ENCODE measurements at regions not wholly inside any gene's neighbourhood (a gene's known extent, or its start where the extent isn't known, plus 50 kb on each side); places are given as distances from the start of the nearest gene placed in this dataset.

DNA sequence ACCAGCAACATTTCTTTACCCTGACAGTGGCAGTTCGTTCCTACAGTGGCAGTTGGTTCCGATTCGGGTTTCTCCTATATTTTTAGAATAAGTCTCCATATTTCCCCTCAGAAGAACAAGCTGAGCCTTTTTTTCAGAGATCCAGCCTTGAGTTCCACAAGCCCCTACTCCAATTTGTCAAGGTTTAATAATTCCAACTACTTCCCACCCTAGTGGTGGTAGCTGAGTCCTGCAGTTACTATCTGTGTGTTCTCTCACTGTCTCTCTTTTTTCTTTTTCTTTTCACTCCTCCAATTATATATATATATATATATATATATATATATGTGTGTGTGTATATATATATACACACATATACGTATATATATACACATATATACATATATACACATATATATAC lies 1347.3 kb downstream of the PCDH9 start:
- DNase-seq (ENCODE audit: low read depth, low spot score) = no peak
- POLR2A ChIA-PET = no interaction called here
- CTCF ChIA-PET = no interaction called here
- TF ChIP-seq, protein P1, sequence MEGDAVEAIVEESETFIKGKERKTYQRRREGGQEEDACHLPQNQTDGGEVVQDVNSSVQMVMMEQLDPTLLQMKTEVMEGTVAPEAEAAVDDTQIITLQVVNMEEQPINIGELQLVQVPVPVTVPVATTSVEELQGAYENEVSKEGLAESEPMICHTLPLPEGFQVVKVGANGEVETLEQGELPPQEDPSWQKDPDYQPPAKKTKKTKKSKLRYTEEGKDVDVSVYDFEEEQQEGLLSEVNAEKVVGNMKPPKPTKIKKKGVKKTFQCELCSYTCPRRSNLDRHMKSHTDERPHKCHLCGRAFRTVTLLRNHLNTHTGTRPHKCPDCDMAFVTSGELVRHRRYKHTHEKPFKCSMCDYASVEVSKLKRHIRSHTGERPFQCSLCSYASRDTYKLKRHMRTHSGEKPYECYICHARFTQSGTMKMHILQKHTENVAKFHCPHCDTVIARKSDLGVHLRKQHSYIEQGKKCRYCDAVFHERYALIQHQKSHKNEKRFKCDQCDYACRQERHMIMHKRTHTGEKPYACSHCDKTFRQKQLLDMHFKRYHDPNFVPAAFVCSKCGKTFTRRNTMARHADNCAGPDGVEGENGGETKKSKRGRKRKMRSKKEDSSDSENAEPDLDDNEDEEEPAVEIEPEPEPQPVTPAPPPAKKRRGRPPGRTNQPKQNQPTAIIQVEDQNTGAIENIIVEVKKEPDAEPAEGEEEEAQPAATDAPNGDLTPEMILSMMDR (IDR thresholded peaks at IDR 0.05; ENCODE audit: insufficient read depth, low read length, missing control alignments) = no peak
- H3K4me3 ChIP-seq (ENCODE audit: low read depth, low read length) = no peak overlapping the region

DNA sequence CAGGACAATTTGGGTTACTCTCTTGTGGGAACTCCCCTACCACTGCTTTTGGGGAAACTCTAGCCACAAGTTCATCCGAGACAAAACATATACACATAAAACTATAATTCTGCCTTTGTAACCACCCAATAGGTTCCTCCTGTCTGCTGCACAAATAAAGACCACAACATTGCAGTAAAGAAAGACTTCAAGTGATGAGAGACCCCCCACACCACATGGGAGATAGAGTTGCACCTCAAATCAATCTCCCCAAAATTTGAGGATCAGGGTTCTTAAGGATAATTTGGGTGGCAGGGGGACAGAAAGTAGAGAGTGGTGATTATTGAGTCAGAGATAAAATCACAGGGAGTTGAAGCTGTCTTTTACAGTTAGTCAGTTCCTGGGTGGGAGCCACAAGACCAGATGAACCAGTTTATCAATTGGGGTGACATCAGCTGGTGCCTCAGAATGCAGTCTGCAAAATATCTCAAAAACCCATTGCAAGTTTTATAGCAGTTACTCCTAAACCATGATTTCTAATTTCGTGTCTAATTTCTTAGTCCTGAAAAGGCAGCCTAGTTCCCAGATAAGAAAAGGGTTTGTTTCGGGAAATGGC lies 1348.5 kb downstream of the PCDH9 start:
- CTCF ChIA-PET = no interaction called here

GRCh38 chr13:65875031-65875430 lies 1355.1 kb downstream of the PCDH9 start:
- ChIA-PET CTCF (interaction anchor here (1.5 kb wide), 1 partner anchor 12 kb away, joined by 4 read pairs; no protein-coding TSS in a partner anchor), POLR2A (no interaction called here)
- DNase-seq (ENCODE audit: low read depth, low spot score) = no peak
- TF ChIP-seq, protein P1 (IDR thresholded peaks at IDR 0.05; ENCODE audit: insufficient read depth, low read length, missing control alignments) = no peak
- H3K4me3 ChIP-seq (ENCODE audit: low read depth, low read length) = no peak overlapping the region

More for the DNA sequence above, 1348.5 kb downstream of the PCDH9 start:
- H3K4me3 ChIP-seq (ENCODE audit: low read depth, low read length) = no peak overlapping the region
- no peak for DNase-seq (ENCODE audit: low read depth, low spot score)
- POLR2A ChIA-PET = no interaction called here
- TF ChIP-seq, protein P1 (IDR thresholded peaks at IDR 0.05; ENCODE audit: insufficient read depth, low read length, missing control alignments) = no peak

DNA sequence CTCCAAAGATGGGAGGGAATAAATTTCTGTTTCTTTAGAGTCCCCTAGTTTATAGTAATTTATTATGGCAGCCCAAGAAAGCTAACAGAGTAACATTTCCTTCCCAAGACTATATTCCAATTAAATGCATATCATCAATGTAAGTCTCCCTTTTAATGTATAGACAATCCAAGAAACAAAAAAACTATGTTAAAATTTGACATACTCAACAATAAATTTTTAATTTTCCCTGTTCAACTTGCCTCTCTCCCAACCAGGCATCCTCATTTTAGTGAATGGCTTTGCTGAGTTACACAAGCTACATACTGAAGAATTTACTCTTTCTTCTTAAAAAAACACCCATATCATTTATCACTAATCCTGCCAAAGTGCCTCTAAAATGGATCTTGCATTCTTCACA lies 1357.7 kb downstream of the PCDH9 start:
- POLR2A ChIA-PET = no interaction called here
- CTCF ChIA-PET = no interaction called here
- TF ChIP-seq, protein P1 (IDR thresholded peaks at IDR 0.05; ENCODE audit: insufficient read depth, low read length, missing control alignments) = no peak
- no peak overlapping the region for H3K4me3 ChIP-seq (ENCODE audit: low read depth, low read length)
- DNase-seq (ENCODE audit: low read depth, low spot score) = no peak

DNA sequence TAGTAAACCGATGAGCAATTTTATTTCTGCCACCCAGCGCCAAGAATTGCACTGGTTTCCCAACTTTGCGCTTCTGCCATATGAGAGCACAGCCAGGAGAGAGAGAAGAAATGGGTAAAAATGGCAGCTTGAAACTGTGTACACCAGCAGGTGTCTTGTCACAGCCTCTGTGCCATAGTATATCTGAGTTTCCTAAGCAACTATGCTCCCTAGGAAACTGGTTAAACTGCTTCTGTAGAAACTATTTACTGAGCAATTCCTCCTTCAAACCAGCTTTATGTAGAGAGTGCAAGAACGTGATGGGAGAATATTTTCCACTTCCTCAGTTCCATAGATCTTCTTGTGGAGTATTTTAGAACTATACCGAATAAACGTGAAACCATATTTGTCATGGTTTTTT lies 1361.3 kb downstream of the PCDH9 start:
- CTCF ChIA-PET = interaction anchor here (1.6 kb wide), 1 partner anchor 9 kb away, joined by 5 read pairs; no protein-coding TSS in a partner anchor
- POLR2A ChIA-PET = no interaction called here

DNA sequence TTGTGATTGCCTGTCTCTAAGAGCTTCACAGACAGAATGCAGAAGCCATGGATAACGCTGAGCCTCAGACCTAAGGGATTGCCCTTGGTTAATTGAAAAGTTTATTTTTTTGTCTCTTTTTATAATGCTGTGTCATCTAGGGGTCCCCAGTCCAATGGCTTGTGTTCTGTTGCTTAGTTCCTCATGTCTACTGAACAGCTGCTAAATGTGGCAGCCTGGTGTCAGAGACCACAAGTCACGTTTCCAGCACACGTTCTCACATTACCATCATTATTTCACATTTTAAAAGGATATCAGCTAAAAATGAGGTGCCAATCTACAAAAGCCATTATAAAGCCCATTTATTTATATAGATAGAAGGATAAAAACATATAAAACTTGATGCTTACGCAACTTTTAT lies 1362.0 kb downstream of the PCDH9 start:
- TF ChIP-seq, protein P1 (IDR thresholded peaks at IDR 0.05; ENCODE audit: insufficient read depth, low read length, missing control alignments) = no peak
- CTCF ChIA-PET = no interaction called here
- H3K4me3 ChIP-seq (ENCODE audit: low read depth, low read length) = no peak overlapping the region
- POLR2A ChIA-PET = no interaction called here
- DNase-seq (ENCODE audit: low read depth, low spot score) = no peak

More for the DNA sequence above, 1361.3 kb downstream of the PCDH9 start:
- no peak for DNase-seq (ENCODE audit: low read depth, low spot score)
- no peak overlapping the region for H3K4me3 ChIP-seq (ENCODE audit: low read depth, low read length)
- TF ChIP-seq, protein P1 (IDR thresholded peaks at IDR 0.05; ENCODE audit: insufficient read depth, low read length, missing control alignments) = no peak
